Fibroblast of lung (primary cell): ENCODE measurements at regions not wholly inside any gene's neighbourhood (a gene's known extent, or its start where the extent isn't known, plus 50 kb on each side); places are given as distances from the start of the nearest gene placed in this dataset.

Experiments used
- EZH2 ChIP-seq: IDR thresholded peaks from 2 replicates; pipeline ENCODE4 v1.5.1; 2012; ENCODE audit warnings: low read length, control low read depth, mild to moderate bottlenecking; ENCODE audit errors: missing control alignments
- TF ChIP-seq, protein P1 (sequence below), 2 donors: IDR thresholded peaks in 1 of 2; conservative IDR thresholded peaks in 1 of 2; 1 replicate in 1 of 2; 2 replicates in 1 of 2; pipeline ENCODE4 v1.5.1; 2011 to 2012; ENCODE audit warnings: low read length in 2 of 2, control low read depth in 1 of 2, inconsistent platforms in 1 of 2, low read depth in 1 of 2, mild to moderate bottlenecking in 1 of 2

DNA sequence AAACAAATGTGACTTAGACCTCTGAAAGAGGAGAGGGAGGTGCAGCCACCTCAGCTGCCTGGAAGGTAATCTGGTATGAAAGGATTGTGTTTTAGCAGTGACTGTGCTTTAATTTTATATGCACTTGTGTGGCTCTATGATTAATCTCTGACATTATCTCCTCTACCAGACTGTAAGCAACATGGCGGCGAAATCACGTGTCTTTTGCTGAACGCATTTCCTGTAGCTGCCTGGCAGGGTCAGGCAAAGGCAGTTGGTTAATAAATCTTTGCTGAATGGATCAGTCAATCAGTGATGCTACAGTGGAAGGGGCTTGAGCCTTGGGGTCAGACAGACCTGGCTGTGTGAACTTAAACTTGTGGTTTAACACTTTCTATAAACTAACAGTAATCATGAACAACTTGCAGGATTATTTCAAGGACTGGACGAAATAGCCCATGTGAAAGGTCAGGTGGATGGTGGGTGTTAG is 96.9 kb downstream of the ADSS2 start:
- TF ChIP-seq EZH2 = no peak
- TF ChIP-seq, protein P1, sequence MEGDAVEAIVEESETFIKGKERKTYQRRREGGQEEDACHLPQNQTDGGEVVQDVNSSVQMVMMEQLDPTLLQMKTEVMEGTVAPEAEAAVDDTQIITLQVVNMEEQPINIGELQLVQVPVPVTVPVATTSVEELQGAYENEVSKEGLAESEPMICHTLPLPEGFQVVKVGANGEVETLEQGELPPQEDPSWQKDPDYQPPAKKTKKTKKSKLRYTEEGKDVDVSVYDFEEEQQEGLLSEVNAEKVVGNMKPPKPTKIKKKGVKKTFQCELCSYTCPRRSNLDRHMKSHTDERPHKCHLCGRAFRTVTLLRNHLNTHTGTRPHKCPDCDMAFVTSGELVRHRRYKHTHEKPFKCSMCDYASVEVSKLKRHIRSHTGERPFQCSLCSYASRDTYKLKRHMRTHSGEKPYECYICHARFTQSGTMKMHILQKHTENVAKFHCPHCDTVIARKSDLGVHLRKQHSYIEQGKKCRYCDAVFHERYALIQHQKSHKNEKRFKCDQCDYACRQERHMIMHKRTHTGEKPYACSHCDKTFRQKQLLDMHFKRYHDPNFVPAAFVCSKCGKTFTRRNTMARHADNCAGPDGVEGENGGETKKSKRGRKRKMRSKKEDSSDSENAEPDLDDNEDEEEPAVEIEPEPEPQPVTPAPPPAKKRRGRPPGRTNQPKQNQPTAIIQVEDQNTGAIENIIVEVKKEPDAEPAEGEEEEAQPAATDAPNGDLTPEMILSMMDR (conservative IDR thresholded peaks at IDR 0.05 in 1 of 2, IDR thresholded peaks at IDR 0.05 in 1 of 2; ENCODE audit: low read depth in 1 of 2, low read length in 2 of 2) = no peak
